Thyroid gland (tissue), 4 donors: ENCODE measurements at regions not wholly inside any gene's neighbourhood (a gene's known extent, or its start where the extent isn't known, plus 50 kb on each side); places are given as distances from the start of the nearest gene placed in this dataset.
"Not testable (repeated sequence)": the region's sequence is repeated elsewhere in the genome, so short reads cannot be mapped to it uniquely, and the experiment has no call there.

ENCODE experiments used
- DNase-seq, 2 donors: peaks; one replicate each; pipeline ENCODE4 v3.0.0-alpha.2; 2019
- H3K27ac ChIP-seq, 3 donors: fragments of 200-600 bp; sonication (generic); 1 replicate in 2 of 3; 2 replicates in 1 of 3; pipeline ENCODE4 v1.5.1; 2016 to 2019; ENCODE audit warnings: mild to moderate bottlenecking in 1 of 3, moderate library complexity in 1 of 3
- H3K27me3 ChIP-seq: fragments of 200-600 bp; sonication (generic); one replicate; pipeline ENCODE4 v1.5.1; 2019
- H3K36me3 ChIP-seq, 2 donors: fragments of 200-600 bp; sonication (generic); one replicate each; pipeline ENCODE4 v1.5.1; 2016 to 2019
- H3K4me1 ChIP-seq, 2 donors: fragments of 200-600 bp; sonication (generic); one replicate each; pipeline ENCODE4 v1.5.1; 2017 to 2019
- H3K4me3 ChIP-seq, 3 donors: fragments of 200-600 bp; sonication (generic); replicated peaks in 1 of 3; 1 replicate in 2 of 3; 2 replicates in 1 of 3; pipeline ENCODE4 v1.5.1; 2016; ENCODE audit warnings: mild to moderate bottlenecking in 1 of 3
- H3K9me3 ChIP-seq: fragments of 200-600 bp; sonication (generic); one replicate; pipeline ENCODE4 v1.5.1; 2017
- CTCF ChIP-seq, 6 experiments: fragments of 200-600 bp in 3 of 6; fragments of 450-650 bp in 3 of 6; sonication (generic) in 3 of 6; IDR thresholded peaks; one replicate each; pipeline ENCODE4 v1.5.1; 2016 to 2019; ENCODE audit warnings: antibody characterized with exemption in 6 of 6, mild to moderate bottlenecking in 2 of 6, inconsistent platforms in 1 of 6, moderate library complexity in 1 of 6
- POLR2A ChIP-seq, 2 donors: fragments of 450-650 bp; IDR thresholded peaks; one replicate each; pipeline ENCODE4 v1.6.1; 2017; ENCODE audit warnings: antibody characterized with exemption in 2 of 2, mild to moderate bottlenecking in 2 of 2, moderate library complexity in 1 of 2
- WGBS, 2 donors: methylation state at CpG; one replicate each; pipeline ENCODE4 v1.1.5; 2017; 5-methylcytosine and 5-hydroxymethylcytosine counted together
- intact Hi-C: fragments of 100-400 bp; cut with DNase I; formaldehyde crosslinking; loops from one replicate; pipeline ENCODE4 v1.15.1; 2023

GRCh38 chr5:42317575-42317974, 105.7 kb upstream of the GHR start:
- Histone ChIP-seq H3K4me3 (no peak overlapping the region), H3K27me3 (no peaks in the 10 kb centered on the region), H3K9me3 (no peaks in the 10 kb centered on the region), H3K36me3 (no peaks in the 10 kb centered on the region), H3K27ac (no peak overlapping the region), H3K4me1 (no peaks in the 10 kb centered on the region)
- no peak for TF ChIP-seq POLR2A (IDR thresholded peaks at IDR 0.05)
- TF ChIP-seq CTCF (IDR thresholded peaks at IDR 0.05) = no peak
- WGBS, 2 donors = 73 to 82% methylated on average over 2 of the region's 2 CpGs
- DNase-seq = no peak
- intact Hi-C loops = no loop called here

- H3K4me3 ChIP-seq, intact Hi-C loops, H3K4me1 ChIP-seq, H3K9me3 ChIP-seq, DNase-seq, H3K27me3 ChIP-seq, H3K27ac ChIP-seq, H3K36me3 ChIP-seq: not testable (repeated sequence)
- 80 to 84% methylated on average over 5 of the region's 5 CpGs for WGBS, 2 donors
Observed at GRCh38 chr5:42319546-42319945, 103.7 kb upstream of the GHR start.

- no peak for TF ChIP-seq POLR2A (IDR thresholded peaks at IDR 0.05)
- TF ChIP-seq CTCF (IDR thresholded peaks at IDR 0.05) = no peak
- no peak for DNase-seq
- H3K9me3 ChIP-seq = no peaks in the 10 kb centered on the region
- WGBS, 2 donors = 36 to 39% methylated on average over 1 of the region's 1 CpG
- H3K4me1 ChIP-seq = no peaks in the 10 kb centered on the region
- H3K27ac ChIP-seq = no peak overlapping the region
- H3K27me3 ChIP-seq = no peaks in the 10 kb centered on the region
- intact Hi-C loops = no loop called here
- H3K36me3 ChIP-seq = no peaks in the 10 kb centered on the region
- H3K4me3 ChIP-seq = no peak overlapping the region
Observed at GRCh38 chr5:42321785-42322184, 101.5 kb upstream of the GHR start.

- Histone ChIP-seq H3K9me3 (no peaks in the 10 kb centered on the region), H3K4me3 (no peak overlapping the region), H3K36me3 (no peaks in the 10 kb centered on the region), H3K27ac (no peak overlapping the region), H3K27me3 (no peaks in the 10 kb centered on the region), H3K4me1 (no peaks in the 10 kb centered on the region)
- TF ChIP-seq POLR2A (IDR thresholded peaks at IDR 0.05) = no peak
- intact Hi-C loops = no loop called here
- no peak for DNase-seq
- WGBS, 2 donors = 86 to 95% methylated on average over 2 to 3 of the region's 3 CpGs
Observed at GRCh38 chr5:42337143-42337542, 86.1 kb upstream of the GHR start.

GRCh38 chr5:42337607-42338006, 85.6 kb upstream of the GHR start:
- 92 to 94% methylated on average over 3 of the region's 3 CpGs for WGBS, 2 donors
- no peak for TF ChIP-seq POLR2A (IDR thresholded peaks at IDR 0.05)
- no peak for TF ChIP-seq CTCF (IDR thresholded peaks at IDR 0.05)

GRCh38 chr5:42338136-42338535, 85.1 kb upstream of the GHR start:
- no peaks in the 10 kb centered on the region for H3K4me1 ChIP-seq
- H3K36me3 ChIP-seq = no peaks in the 10 kb centered on the region
- intact Hi-C loops = no loop called here
- H3K27me3 ChIP-seq = no peaks in the 10 kb centered on the region
- WGBS, 2 donors = 87 to 95% methylated on average over 1 of the region's 1 CpG
- H3K9me3 ChIP-seq = no peaks in the 10 kb centered on the region
- no peak overlapping the region for H3K27ac ChIP-seq
- no peak overlapping the region for H3K4me3 ChIP-seq
- DNase-seq = no peak
- no peak for TF ChIP-seq POLR2A (IDR thresholded peaks at IDR 0.05)
- TF ChIP-seq CTCF (IDR thresholded peaks at IDR 0.05) = no peak

More at GRCh38 chr5:42337607-42338006, 85.6 kb upstream of the GHR start:
- Histone ChIP-seq H3K4me1 (no peaks in the 10 kb centered on the region), H3K4me3 (no peak overlapping the region), H3K27me3 (no peaks in the 10 kb centered on the region), H3K36me3 (no peaks in the 10 kb centered on the region), H3K27ac (no peak overlapping the region), H3K9me3 (no peaks in the 10 kb centered on the region)
- intact Hi-C loops = no loop called here
- no peak for DNase-seq
